ENCODE measurements at regions not wholly inside any gene's neighbourhood (a gene's known extent, or its start where the extent isn't known, plus 50 kb on each side); places are given as distances from the start of the nearest gene placed in this dataset.

GRCh38 chr3:72015463-72015862 is 230.5 kb upstream of the PROK2 start:
- no peak for DNase-seq (ENCODE audit: low spot score in 2 of 2)

GRCh38 chr3:72013084-72013483 is 228.1 kb upstream of the PROK2 start:
- H3K4me1 ChIP-seq: no peaks in the 10 kb centered on the region
- H3K36me3 ChIP-seq: no peaks in the 10 kb centered on the region
- H3K27me3 ChIP-seq: no peaks in the 10 kb centered on the region
- TF ChIP-seq POLR2A (IDR thresholded peaks at IDR 0.05) (no peak), EP300 (IDR thresholded peaks at IDR 0.05) (no peak), CTCF (IDR thresholded peaks at IDR 0.05) (no peak)
- no peaks in the 10 kb centered on the region for H3K9me3 ChIP-seq
- WGBS, 2 donors: 36 to 42% methylated on average over 5 of the region's 5 CpGs
- no peak overlapping the region for H3K4me3 ChIP-seq
- H3K27ac ChIP-seq: no peak overlapping the region
- no peak for DNase-seq (ENCODE audit: low spot score in 2 of 2)

More at GRCh38 chr3:72015463-72015862, 230.5 kb upstream of the PROK2 start:
- TF ChIP-seq CTCF (IDR thresholded peaks at IDR 0.05) (no peak), POLR2A (IDR thresholded peaks at IDR 0.05) (no peak), EP300 (IDR thresholded peaks at IDR 0.05) (no peak)
- Histone ChIP-seq H3K9me3 (no peaks in the 10 kb centered on the region), H3K4me3 (no peak overlapping the region), H3K36me3 (no peaks in the 10 kb centered on the region), H3K4me1 (no peaks in the 10 kb centered on the region), H3K27ac (no peak overlapping the region), H3K27me3 (no peaks in the 10 kb centered on the region)
- WGBS, 2 donors: 88 to 94% methylated on average over 6 of the region's 6 CpGs

- no peak for DNase-seq (ENCODE audit: low spot score in 2 of 2)
- Histone ChIP-seq H3K4me1 (no peaks in the 10 kb centered on the region), H3K36me3 (no peaks in the 10 kb centered on the region), H3K27me3 (no peaks in the 10 kb centered on the region), H3K9me3 (no peaks in the 10 kb centered on the region), H3K27ac (no peak overlapping the region), H3K4me3 (no peak overlapping the region)
- TF ChIP-seq CTCF (IDR thresholded peaks at IDR 0.05) (no peak), POLR2A (IDR thresholded peaks at IDR 0.05) (no peak), EP300 (IDR thresholded peaks at IDR 0.05) (no peak)
- 81 to 87% methylated on average over 5 of the region's 5 CpGs for WGBS, 2 donors
These were observed 227.4 kb upstream of the PROK2 start for GRCh38 chr3:72012363-72012762.

- Histone ChIP-seq H3K27ac (no peak overlapping the region), H3K4me3 (no peak overlapping the region), H3K36me3 (no peaks in the 10 kb centered on the region), H3K27me3 (no peaks in the 10 kb centered on the region), H3K4me1 (no peaks in the 10 kb centered on the region), H3K9me3 (no peaks in the 10 kb centered on the region)
- DNase-seq (ENCODE audit: low spot score in 2 of 2): no peak
- TF ChIP-seq POLR2A (IDR thresholded peaks at IDR 0.05) (no peak), CTCF (IDR thresholded peaks at IDR 0.05) (no peak), EP300 (IDR thresholded peaks at IDR 0.05) (no peak)
- WGBS, 2 donors: 72 to 79% methylated on average over 4 of the region's 4 CpGs
These were observed 226.5 kb upstream of the PROK2 start for GRCh38 chr3:72011485-72011884.

- Histone ChIP-seq H3K36me3 (no peaks in the 10 kb centered on the region), H3K4me3 (no peak overlapping the region), H3K27ac (no peak overlapping the region), H3K4me1 (no peaks in the 10 kb centered on the region), H3K9me3 (no peaks in the 10 kb centered on the region), H3K27me3 (no peaks in the 10 kb centered on the region)
- TF ChIP-seq EP300 (IDR thresholded peaks at IDR 0.05): no peak
- no peak for TF ChIP-seq POLR2A (IDR thresholded peaks at IDR 0.05)
- TF ChIP-seq CTCF (IDR thresholded peaks at IDR 0.05): no peak
- DNase-seq (ENCODE audit: low spot score in 2 of 2): no peak
- 61 to 65% methylated on average over 8 of the region's 8 CpGs for WGBS, 2 donors
These were observed 225.0 kb upstream of the PROK2 start for GRCh38 chr3:72009851-72010443.
